IMR-90 (cell line): ENCODE measurements at regions not wholly inside any gene's neighbourhood (a gene's known extent, or its start where the extent isn't known, plus 50 kb on each side); places are given as distances from the start of the nearest gene placed in this dataset.

Source experiments
- MAZ ChIP-seq: IDR thresholded peaks from 2 replicates; pipeline ENCODE4 v1.6.1; 2012; ENCODE audit warnings: low read depth, mild to moderate bottlenecking, low read length, improper control_type of control experiment, moderate library complexity, borderline replicate concordance
- SMC3 ChIP-seq: fragments of 150-350 bp; IDR thresholded peaks from 2 replicates; pipeline ENCODE4 v1.6.1; 2016; ENCODE audit warnings: low read depth, mild to moderate bottlenecking, antibody characterized with exemption, low read length, moderate library complexity
- TF ChIP-seq, protein P1 (sequence below): conservative IDR thresholded peaks from 2 replicates; pipeline ENCODE4 v1.5.1; 2012; ENCODE audit warnings: mild to moderate bottlenecking, low read depth, low read length, improper control_type of control experiment

DNA sequence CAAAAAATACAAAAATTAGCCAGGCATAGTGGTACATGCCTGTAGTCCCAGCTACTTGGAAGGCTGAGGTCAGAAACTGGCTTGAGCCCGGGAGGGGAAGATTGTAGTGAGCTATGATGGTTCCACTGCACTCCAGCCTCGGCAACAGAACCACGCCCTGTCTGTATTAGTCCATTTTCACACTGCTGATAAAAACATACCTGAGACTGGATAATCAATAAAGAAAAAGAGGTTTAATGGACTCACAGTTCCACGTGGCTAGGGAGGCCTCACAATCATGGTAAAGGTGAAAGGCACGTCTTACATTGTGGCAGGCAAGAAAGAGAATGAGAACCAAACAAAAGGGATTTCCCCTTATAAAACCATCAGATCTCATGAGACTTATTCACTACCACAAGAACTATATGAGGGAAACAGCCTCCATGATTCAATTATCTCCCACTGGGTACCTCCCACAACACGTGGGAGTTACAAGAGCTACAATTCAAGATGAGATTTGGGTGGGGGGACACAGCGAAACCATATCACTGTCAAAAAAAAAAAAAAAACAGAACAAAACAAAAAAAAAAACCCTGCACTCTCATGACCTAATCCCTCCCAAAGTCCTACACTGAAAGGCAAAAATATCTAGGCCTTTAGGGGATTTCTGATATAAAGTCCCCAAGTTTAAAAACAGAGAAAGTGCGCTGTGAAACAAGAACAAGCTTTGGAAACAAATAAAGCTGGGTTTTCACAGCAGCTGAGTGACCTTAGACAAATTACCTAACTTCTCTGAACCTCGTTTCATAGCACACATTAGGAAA is 224.7 kb downstream of the IGSF11 start:
- TF ChIP-seq SMC3 (no peak), MAZ (no peak)
- TF ChIP-seq, protein P1, sequence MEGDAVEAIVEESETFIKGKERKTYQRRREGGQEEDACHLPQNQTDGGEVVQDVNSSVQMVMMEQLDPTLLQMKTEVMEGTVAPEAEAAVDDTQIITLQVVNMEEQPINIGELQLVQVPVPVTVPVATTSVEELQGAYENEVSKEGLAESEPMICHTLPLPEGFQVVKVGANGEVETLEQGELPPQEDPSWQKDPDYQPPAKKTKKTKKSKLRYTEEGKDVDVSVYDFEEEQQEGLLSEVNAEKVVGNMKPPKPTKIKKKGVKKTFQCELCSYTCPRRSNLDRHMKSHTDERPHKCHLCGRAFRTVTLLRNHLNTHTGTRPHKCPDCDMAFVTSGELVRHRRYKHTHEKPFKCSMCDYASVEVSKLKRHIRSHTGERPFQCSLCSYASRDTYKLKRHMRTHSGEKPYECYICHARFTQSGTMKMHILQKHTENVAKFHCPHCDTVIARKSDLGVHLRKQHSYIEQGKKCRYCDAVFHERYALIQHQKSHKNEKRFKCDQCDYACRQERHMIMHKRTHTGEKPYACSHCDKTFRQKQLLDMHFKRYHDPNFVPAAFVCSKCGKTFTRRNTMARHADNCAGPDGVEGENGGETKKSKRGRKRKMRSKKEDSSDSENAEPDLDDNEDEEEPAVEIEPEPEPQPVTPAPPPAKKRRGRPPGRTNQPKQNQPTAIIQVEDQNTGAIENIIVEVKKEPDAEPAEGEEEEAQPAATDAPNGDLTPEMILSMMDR: no peak
